ENCODE measurements at regions not wholly inside any gene's neighbourhood (a gene's known extent, or its start where the extent isn't known, plus 50 kb on each side); places are given as distances from the start of the nearest gene placed in this dataset.

- TF ChIP-seq CTCF (IDR thresholded peaks at IDR 0.05) = no peak
- no peak for TF ChIP-seq POLR2A (IDR thresholded peaks at IDR 0.05)
Observed at GRCh38 chr5:93191035-93191817, 389.8 kb downstream of the NR2F1-AS1 start.

Measured in thyroid gland (tissue), 4 donors.